HG02840 (cell line): ENCODE measurements at regions not wholly inside any gene's neighbourhood (a gene's known extent, or its start where the extent isn't known, plus 50 kb on each side); places are given as distances from the start of the nearest gene placed in this dataset.

ENCODE experiments used
- ATAC-seq: cut with Tn5 transposase; IDR thresholded peaks from one replicate; pipeline ENCODE4 v1.9.1; 2021; ENCODE audit warnings: mild to moderate bottlenecking, moderate library complexity, moderate number of reproducible peaks; ENCODE audit not compliant: unreplicated experiment, low FRiP score

DNA sequence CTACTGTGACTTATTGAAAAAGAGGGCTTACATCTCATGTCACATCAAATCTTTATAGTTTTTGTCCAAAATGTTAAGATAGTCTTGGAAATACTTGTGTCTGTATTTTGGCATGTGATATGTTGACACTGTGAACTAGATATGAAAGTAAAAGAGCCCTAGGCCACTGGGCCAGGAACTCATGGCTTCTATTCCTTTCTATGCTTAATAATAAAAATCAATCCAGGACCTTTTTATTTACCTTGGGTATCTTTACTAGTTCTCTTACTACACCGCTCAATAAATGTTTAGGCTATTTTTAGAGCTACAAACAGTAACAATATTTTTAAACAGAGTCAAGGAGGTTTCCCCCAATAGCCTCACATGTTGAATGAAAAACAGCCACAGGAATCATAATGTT is 348.6 kb upstream of the SLC24A2 start:
- no peak for ATAC-seq

DNA sequence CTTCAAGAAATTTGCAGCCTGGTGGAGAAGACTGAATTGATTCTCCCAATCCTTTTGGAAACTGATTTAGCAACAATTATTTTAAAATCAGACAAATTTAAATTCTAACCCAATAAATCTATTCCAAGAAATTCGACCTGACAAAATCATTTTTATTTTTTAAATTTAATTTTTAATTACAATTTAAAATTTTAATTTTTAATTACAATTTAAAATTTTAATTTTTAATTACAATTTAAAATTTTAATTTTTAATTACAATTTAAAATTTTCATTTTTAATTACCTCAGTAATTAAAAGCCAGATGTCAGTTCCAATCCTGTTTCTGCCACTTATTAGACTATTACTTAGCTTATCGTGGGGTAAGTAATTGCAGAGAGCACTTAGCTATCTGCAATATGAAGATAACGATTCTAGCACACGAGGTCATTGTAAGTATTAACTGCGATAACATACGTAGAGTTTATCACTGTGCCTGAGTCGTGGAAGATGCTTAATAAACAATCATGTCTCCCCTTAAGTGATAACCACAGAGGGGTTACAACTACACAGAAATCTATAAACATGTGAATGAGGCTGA is 346.4 kb upstream of the SLC24A2 start:
- no peak for ATAC-seq

DNA sequence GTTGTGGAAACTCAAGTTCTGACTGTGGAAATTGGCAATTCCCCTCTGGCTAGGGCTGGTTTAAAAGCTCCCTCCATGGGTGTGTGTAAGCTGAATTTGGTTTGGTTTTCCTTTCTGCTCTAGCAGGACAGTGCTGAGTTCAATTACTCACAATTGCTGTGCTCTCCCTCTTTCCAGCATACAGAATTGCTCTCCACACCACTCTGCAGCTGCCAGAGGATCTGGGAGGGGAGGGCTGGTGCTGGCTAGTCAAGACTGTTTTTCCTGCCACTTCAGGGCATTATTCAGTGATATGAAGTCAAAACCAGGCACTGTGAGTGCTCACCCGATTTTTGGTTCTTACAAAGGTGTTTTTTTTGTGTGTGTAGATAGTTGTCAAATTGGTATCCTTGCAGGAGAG is 336.9 kb upstream of the SLC24A2 start:
- ATAC-seq, result no peak

DNA sequence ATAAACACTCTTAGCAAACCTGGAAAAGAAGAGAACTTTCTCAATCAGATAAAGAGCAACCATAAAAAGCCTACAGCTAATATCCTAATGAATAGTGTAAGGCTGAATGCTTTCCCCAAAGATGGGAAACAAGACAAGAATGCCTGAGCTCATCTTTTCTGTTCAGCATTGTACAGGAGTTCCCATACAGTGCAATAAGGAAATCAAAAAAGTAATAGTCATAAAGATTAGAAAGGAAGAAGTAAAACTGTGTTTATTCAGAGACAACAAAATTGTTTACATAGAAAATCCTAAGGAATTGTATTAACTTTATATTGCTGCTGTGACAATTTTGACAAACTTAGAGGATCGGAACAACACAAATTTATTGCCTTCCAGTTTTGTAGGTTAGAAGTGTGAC is 330.7 kb upstream of the SLC24A2 start:
- no peak for ATAC-seq

DNA sequence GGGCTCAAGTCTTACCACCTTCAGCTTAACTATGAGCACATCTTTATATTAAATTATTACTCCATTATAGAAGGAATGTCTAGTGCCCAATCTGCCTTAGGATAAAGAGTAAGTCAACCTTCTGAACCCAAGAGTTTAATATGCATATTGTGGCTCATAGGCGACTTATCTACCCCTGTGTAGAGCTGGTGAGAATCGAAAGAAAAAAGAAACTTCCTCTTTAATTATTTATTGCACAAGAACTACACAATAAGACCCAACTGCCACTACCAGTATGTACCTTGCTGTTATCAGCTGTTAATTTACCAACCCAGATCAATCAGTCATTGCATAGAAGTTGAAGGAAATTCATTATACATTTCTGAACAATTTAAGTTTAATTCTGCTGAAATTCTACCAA is 329.1 kb upstream of the SLC24A2 start:
- ATAC-seq, result no peak

DNA sequence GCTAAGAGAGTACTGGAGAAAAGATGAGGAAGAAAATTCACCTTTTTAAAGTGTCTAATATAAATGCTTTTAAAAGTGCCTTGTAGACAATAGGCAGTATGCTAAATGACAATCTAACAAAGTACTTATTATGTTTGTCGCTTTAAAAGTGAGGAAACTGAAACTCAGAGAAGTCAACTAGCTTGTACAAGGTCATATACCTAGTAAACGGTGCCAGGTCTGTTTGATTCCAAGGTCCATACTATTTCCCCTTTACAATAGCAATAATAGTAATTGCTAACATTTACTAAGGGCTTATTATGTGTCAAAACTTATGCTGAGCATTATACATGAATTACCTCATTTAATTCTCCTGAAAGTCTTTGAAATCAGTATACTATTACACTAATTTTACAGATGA is 328.6 kb upstream of the SLC24A2 start:
- ATAC-seq, result no peak

DNA sequence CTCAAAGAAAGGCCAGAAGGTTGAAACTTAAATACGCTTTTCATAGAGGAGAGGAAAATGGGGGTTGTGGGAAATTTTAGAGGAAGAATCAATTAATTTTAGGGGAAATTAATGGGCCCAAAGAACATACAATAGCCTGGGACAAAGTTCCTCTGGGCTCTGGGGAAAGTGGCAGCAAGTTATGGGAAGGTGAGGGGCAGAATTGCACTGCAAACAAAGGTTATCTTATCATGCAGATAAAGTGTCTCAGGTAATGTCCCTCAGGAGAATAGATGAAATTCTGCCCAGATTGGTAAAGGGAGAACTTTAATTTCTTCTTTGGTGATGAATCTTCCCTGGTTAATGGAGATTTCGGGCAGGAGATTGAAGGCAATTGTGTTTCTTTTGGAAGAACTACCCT is 326.1 kb upstream of the SLC24A2 start:
- ATAC-seq, result no peak

DNA sequence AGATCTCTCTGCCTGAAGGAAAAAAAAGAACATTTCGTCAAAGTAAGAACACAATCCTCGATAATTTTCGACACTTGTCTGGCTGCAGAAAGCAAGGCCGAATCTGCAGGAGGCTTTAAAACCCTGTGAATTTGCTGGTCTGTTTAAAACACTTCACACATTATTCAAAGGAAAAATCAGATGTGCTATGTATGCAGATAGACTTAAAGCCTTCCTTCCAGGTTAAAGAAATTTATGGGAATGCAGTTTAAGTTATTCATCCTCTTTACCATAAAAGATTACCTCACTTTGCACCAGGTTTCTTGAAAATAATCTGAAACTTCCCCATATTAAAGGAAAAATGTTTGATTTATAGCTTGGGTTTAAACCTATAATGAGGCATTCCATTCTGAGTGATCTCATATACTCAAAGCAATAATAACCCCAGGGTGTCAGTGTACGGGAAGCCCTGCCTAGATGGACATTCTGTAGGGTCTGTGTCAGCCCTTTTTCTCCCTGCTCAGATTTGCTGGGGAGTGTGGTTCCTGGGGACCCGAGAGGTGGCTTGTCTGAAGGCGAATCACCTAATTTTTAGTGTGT is 323.5 kb upstream of the SLC24A2 start:
- ATAC-seq, result no peak

DNA sequence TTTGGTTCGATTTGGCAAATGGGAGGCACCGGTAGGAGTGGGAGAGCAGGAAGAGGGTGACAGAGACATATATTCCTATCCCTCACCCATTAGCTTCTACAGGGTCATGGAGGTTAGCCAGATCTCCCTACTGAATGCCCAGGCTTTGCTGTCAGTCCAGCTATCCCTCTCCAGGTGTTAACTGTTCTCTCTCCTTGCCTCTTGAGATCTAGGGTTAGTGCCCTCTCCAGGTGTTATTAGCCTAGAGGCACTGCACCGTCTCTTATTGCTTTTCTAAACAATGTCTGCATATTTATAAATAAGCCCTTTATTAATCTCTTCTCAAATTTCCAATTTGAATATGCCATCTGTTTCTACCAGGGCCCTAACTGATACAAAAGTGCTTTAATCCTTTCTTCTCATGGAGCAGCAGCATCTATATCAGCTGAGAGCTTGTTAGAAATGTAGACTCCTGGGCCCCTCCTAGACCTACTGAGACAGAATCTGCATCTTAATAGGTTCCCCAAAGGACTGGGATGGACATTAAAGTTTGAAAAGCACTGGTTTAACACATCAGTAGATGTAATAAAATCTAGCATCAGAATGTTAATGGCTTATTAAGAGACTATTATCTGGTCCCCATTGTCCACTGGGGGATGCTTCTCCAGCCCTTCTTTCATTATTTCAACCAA is 322.5 kb upstream of the SLC24A2 start:
- ATAC-seq, result no peak

DNA sequence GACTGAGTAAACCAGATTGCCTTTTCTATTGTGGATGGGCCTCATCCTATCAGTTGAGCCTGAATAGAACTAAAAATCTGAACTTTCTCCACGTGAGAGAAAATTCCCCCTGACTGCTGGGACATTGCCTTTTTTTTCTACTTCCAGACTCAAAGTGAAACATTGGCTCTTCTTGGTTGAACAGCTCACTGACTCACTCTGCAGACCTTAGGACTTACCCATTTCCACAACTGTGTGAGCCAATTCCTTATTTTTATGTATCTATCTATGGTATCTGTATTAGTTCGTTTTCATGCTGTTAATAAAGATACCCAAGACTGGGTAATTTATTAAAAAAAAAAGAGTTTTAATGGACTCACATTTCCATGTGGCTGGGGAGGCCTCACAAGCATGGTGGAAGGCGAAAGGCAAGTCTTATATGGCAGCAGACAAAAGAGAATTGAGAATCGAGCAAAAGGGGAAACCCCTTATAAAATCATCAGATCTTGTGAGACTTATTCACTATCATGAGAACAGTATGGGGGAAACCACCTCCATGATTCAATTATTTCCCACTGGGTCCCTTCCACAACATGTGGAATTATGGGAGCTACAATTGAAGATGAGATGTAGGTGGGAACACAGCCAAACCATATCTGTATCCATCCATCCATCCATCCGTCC is 306.7 kb upstream of the SLC24A2 start:
- no peak for ATAC-seq

DNA sequence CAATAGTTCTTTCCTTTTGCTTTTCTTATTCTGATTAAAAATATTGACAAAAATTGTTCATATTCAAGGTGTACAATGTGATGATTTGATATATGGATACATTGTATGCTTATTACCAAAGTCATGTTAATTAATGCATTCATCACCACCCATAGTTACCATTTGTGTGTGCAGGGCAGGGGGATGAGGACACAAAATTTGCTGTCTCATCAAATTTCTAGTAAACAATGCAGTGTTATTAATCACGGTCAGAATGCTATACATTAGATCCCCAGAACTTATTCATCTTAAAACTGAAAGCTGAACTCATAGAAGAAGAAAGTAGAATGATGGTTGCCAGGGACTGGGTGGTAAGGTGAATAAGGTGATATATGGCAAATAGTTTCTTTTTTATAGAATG is 303.7 kb upstream of the SLC24A2 start:
- ATAC-seq, result no peak

DNA sequence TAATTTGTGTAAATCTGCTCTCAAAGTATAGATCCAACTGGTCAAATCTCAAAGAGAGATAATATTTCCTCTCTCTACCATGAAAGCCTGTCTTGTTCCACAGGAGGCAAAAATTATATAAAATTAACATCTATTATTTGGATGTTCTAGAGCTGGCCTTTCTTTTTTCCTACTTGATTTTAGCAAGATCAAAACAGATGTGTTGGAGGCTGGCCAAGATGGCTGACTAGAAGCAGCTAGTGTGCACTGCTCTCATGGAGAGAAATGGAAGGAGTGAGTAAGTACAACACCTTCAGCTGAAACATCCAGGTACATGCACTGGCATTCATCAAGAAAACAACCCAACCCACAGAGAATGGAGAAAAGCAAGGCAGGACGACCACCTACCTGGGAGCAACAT is 298.6 kb upstream of the SLC24A2 start:
- no peak for ATAC-seq

DNA sequence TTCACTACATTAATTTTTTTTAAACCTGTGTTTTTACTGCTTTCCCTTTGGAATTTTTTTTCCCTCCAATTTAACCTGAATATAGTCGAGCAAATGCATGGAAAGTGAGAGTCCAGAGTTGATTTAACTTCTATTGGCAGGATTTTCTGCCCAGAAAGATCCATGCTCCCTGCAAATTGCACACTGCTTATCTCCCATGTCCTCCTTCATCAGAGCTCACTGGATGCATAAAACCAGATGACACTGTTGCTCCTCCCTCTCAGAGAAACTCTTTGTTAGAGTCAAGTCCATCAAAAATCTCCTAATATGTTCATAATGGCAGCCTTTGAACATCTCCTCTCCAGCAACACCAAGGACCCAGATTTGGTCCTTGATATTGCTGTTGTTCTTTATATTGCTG is 297.0 kb upstream of the SLC24A2 start:
- ATAC-seq, result no peak

DNA sequence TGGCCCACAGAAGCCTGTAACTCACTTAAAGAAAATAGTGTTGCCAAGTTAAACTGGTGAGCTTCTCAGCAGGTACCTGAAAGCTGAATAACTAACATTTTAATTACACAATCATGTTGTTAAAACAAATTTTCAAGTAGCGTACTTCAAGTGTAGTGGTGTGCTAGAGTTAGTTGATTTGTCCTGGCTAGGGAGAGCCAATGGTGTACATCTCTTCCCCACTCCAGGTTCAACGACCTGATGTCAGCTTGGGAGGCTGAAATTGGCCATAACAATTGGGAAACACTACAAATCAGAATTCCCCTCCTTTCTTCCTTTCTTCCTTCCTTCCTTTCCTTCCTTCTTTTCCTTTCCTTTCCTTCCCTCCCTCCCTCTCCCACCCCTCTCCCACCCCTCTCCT is 295.3 kb upstream of the SLC24A2 start:
- ATAC-seq, result no peak

DNA sequence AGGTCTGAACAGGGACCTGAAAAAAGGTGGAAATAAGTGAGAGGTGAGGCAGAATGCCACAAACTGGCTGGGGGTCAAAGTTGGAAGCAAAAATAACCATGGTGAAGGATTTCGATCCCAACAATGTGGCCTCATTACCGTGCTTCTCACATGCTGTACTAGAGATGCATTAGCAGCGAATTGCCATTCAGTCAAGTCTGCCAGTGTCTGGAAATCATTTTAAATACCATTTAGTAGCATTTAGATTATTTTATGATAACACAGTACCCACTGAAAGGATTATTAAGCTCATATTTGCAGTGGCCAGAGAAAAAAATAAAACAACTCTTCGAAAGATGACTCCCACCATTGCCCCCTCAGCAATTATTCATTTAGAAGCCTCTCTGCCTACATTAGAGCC is 294.6 kb upstream of the SLC24A2 start:
- ATAC-seq, result no peak

DNA sequence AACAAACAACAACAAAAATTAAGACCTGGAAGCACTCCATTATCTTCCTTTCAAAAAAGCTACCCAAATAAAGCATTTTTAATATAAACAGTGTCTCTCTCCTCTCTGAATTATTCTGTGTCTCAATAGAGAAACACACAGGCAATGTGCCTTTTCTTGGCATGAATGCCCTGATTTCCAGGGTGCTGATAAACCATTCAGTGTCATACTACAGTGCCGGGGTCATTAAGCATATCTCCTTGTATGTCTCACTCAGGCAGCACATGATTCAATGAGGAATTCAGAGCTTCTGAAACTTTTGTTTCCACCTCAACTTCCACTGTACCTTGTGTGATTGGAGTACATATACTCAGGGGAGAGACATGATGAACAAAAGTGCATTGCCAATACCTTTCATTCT is 294.0 kb upstream of the SLC24A2 start:
- ATAC-seq, result no peak

DNA sequence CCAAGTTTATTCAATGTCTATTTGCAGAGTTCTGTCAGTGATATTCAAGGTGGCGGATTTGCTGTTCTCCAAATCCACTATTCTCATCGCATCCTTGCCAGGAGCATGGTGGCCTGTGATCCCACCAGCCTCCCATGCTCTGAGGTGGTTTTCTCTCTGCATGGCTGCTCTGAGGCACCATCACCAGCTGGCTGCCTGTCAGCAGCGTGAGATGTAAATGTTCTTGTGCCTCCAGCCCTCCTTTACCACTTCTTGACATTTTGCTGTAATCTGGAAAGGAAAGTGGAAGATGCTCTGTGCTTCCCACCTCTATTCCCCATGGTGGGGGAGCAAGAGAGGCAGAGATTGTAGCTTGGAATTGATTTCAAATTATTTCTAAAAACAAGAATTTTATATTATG is 293.6 kb upstream of the SLC24A2 start:
- no peak for ATAC-seq

DNA sequence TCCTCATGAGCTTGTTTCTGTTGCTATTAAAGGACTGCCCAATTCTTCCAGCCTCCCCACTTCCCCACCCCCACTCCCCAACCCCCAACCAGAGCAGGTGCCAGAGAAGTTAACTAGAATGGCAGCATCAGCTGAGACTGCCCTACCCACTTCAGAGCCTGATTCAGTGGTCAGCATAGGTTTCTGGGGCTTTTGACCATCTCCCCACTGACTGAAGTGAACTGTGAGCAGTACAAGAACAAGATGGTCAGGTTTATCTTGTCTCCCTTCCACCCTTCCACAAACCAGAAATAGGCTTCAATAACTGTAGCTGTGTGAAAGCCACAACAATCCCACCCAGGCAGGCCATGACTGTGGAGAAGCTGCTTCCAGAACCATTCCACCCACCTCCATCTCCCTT is 289.4 kb upstream of the SLC24A2 start:
- ATAC-seq, result no peak

DNA sequence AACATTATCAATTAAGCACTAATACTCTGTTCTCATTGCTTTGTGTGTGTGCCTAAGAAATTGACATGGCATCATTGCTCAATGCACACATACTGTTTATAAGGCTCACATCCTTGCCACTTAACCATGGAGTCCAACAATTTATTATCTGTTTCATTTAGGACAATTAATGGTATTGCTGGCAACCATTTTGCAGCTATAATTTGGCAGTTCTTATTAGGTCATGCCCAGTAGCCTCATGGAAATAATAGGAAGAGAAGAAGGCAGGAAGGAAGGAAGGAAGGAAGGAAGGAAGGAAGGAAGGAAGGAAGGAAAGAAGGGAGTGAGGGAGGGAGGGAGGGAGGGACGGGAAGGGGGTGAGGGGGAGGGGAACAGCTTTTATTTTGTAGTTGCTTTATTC is 285.5 kb upstream of the SLC24A2 start:
- no peak for ATAC-seq

DNA sequence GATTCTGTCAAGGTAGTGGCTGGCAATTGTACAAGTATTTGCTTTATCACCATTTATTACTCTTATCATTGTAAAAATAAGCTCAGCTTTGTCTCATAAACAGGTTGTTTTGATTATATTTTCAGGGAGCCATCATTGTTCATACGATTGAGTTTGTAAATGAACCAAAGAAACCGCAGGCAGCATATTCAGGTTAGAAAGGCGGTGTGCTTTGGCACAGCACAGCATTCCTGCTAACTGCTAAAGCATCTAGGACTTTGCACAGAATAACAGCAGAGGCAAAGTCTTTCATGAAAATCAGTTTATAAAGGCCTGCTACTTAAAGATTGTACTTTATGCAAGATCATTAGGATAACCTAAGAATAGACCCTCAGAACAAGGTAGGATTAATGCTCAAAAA is 281.5 kb upstream of the SLC24A2 start:
- ATAC-seq, result no peak

DNA sequence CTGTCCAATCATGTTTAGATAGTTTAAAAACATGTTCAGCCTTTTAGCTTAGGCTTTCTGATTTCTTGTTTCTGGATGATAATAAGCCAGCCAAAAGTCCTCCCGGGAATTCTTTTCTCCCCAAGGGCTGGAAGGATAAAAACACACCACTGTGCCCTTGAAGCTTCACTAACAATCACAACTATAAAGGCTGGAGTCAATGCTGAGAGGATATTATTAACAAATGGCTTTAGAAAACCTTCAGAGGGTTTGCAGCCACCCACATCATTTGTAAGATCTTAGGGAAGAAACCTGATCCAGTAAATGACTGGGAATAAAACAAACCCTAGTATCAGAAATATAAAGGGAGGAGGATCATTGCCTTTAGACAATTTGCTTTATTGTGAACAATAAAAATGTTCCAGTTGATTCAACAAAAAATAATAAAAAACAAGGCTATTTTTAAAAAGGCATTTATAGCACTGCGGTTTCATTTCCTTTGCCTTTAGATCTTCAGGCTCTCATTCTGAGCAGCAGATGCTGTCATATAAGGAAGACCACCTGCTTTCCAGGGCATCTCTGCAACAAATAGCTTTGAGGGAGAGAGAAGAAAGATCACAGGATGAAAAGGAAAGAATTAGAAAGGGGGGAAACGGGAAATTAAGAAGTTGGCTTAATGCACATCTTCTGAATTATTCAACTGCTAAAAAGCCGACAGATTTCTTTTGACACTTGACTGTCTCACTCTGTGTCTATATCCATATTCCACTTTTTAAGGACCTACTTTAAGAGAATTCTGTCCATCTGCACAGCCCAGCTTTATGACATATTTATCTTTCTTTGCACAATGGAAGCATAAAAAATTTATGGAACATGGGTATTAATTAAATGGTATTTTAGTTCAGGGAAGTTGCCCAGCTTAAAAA is 277.2 kb upstream of the SLC24A2 start:
- no peak for ATAC-seq
